Left forelimb (tissue), 1 donor: ENCODE measurements at regions not wholly inside any gene's neighbourhood (a gene's known extent, or its start where the extent isn't known, plus 50 kb on each side); places are given as distances from the start of the nearest gene placed in this dataset.

ENCODE experiments used
- DNase-seq: peaks from one replicate; pipeline ENCODE4 v3.0.0-alpha.2; 2018; ENCODE audit warnings: low spot score

- no peak for DNase-seq
These were observed 190.3 kb upstream of the MAF start for GRCh38 chr16:79790854-79791253.

DNA sequence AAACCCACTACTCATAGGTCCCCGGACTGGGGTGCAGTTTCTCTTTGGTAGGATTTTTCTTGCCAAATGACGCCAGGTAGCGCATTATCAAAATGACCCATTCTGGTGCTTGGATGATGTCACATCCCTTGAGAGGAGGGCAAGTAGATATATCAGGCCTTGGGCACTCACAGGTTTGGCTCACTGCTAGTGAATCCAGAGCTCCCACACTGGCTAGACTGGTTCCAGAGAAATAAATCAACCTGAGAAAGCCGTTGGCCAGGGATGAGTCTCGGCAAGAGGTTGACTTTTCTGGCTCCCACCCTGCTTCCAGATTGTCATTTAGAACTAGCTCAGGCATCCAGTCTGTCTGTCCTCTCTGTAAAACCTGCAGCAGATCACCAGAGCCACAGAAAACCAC lies 188.4 kb upstream of the MAF start:
- DNase-seq = no peak

- DNase-seq = no peak
These were observed 185.9 kb upstream of the MAF start for GRCh38 chr16:79786389-79786788.

GRCh38 chr16:79784007-79784406 lies 183.5 kb upstream of the MAF start:
- no peak for DNase-seq

- no peak for DNase-seq
These were observed 177.1 kb upstream of the MAF start for GRCh38 chr16:79777679-79778078.

- no peak for DNase-seq
These were observed 175.8 kb upstream of the MAF start for GRCh38 chr16:79776243-79776847.

GRCh38 chr16:79772784-79773183 lies 172.2 kb upstream of the MAF start:
- DNase-seq = no peak

GRCh38 chr16:79772048-79772447 lies 171.5 kb upstream of the MAF start:
- no peak for DNase-seq

- peak; percentile 91 for DNase-seq
These were observed 169.9 kb upstream of the MAF start for GRCh38 chr16:79770244-79771064.

- DNase-seq = no peak
These were observed 169.3 kb upstream of the MAF start for GRCh38 chr16:79769928-79770243.

DNA sequence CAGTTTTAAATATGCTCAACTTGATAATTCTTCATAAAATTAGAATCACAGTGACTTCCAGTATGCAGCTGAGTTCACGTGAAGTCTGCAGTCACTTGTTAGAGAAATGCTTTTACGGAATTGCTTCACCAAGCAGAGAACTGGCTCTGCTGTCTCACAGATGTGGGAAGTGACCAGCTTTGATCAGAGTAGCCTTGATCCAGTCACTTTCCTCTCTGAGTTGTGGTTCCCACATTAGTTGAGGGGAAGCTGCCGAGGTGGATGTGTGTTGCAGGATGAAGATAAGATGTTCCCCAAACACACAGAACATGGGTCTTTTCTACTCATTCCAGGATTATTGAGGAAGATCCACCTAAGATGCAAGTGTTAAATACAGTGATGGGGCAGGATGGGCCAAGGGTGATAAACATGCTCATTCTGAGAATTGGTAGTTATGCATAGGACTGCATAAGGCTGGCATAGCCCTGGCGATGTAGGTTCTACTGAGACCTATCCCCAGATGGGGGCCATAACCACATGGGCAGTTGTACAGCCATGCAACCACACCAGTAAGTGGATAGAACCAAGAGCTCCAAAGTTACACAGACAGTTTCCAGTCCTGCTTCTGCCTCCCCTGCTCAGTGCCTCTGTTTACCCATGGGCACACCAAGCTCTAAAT lies 168.9 kb upstream of the MAF start:
- no peak for DNase-seq

- no peak for DNase-seq
These were observed 167.9 kb upstream of the MAF start for GRCh38 chr16:79768276-79768970.

DNA sequence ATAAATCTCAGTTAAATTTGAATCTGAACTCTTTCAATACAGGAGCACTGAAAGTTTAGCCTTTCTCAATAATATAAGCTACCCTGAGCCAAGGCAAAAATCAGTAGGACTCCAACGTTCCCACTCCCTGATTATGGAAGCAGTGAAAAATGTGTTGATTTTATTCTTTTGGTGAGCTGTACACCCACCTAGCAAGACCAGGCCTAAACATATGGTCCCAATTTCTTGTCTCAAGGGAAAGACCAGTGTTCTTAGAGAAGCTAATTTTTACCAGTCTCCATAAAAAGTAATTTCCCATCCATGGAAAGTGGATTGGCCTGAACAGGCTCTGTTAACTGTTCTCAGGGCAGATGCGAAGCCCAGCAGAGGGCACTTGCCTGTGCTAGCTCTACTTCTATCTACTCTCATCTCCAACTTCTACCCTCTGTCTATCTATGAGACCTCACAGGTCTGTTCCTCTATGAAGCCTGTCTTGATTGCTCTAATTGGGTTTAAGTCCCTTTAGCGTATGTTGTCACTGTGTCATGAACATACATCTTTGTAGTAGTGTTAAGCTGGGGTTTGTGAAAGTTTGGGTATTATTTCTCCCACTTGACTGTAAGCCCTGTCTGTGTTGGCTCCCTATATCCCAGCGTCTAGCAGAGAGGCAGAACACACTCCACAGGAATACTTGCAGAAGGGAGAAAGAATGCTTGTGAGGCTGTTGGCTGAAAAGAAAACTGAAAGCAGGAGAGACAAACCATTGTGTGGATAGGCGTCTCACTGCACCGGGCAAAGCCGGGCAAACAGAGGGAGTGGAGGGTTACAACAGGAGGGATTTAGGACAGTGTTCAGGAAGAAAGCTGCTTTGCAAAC lies 167.1 kb upstream of the MAF start:
- DNase-seq = peak; percentile 69

DNA sequence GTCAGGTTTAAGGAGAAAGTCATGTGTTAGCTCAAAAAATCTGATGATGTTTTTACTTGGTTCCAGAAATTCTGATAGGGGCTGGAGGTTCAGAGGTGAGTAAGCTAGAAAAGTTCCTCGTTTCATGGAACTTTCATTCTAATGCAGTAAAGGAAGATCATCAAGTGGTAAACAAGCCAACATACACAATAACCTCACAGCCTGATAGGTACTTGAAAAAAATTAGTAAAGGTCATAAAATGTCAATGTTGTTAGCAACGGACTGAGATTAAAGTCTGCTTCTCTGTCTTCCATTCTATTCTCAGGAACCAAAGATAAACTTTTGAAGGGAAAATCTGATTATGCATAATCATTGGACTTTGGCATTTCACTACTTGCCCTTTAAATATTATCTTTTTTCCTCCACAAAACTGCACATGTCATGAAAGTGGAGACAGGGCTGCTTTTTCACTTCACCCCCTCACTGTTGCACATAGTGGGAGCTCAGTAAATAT lies 165.4 kb upstream of the MAF start:
- DNase-seq = no peak

GRCh38 chr16:79765431-79765830 lies 164.9 kb upstream of the MAF start:
- DNase-seq = no peak

- DNase-seq = no peak
These were observed 164.0 kb upstream of the MAF start for GRCh38 chr16:79764415-79765110.

DNA sequence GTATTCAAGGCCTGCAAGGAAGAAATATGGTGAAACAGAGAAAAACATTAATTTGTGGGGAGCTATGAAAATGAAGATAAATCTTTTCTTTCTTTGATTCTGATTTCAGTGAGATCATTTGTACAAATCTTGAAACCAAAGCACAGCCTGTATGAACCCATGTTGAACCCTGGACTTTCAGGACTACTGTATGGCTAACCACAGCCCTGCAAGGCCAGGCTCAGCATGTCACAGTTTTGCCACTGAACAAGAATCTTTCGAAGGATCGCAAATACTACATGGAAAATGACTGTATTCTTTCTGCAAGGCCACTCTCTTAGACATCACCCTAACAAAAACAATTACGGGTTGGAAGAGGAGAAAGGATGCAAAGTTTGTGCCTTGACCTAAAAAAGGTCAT lies 161.7 kb upstream of the MAF start:
- no peak for DNase-seq

DNA sequence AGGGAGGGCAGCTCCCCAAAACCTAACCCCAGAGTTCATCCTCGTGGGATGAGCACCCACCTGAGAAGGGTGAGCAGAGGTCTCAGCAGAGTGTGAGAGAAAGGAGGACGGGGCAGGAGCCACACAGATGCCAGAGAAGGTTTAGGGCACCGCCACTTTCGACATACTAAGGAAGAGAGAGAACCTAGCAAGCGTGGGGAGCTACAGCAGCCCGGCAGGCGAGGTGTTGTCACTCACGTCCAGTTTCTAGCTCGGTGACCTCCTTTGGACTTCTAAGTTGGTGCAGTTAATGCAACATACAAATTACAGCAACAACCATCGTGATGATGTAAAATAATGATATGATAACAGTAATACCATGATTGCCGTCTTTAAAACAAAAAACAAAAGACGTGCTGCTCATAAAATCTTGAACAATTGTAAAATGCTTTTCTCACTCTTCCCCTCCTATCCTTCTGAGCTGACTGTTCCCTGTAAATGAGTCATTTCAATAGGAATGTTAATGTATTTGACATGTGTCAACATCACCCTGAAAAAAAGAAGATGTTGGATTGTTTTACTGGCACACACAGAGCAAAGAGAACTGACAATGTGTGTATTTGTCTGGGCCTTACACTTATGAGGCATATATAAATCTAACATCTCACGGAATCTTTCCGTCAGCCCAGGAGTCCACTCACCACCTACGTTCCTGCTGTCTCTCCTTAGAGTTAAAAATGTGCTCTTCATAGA lies 158.2 kb upstream of the MAF start:
- no peak for DNase-seq

- DNase-seq = no peak
These were observed 157.4 kb upstream of the MAF start for GRCh38 chr16:79757968-79758367.

DNA sequence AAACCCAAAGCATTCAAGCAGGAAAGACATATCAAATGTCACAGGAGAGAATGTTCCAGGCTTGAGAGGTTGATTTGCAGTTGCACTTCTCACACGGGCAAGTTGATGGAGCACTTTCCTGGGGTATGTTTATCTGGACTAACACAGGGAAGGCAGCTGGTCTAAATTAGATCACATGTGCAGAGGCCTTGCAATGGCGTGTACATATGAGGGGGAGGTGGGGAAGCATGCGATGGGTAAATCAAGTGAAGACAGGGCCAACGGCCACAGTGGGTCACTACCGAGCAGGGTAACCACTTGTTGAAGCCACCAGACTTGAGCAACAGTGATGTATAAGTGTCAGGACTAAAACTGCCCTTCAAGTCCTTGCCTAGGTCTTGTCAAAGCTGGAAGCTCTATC lies 156.6 kb upstream of the MAF start:
- DNase-seq = no peak
